HCT116 (cell line): ENCODE measurements at regions not wholly inside any gene's neighbourhood (a gene's known extent, or its start where the extent isn't known, plus 50 kb on each side); places are given as distances from the start of the nearest gene placed in this dataset.
"Not testable (repeated sequence)": the region's sequence is repeated elsewhere in the genome, so short reads cannot be mapped to it uniquely, and the experiment has no call there.

Experiments used
- ATAC-seq: fragments of 200-7000 bp; cut with Tn5 transposase; 2 replicates; pipeline ENCODE4 v1.9.1; 2020; ENCODE audit warnings: mild to moderate bottlenecking, moderate library complexity
- BruUV-seq: library from RNA; stranded (reverse); fragments of 400-500 nt; replicated peaks from 2 replicates; lab custom pipeline; 2021; lab: Mats Ljungman, UMichigan
- CTCF ChIA-PET: fragments of 300-600 bp; sonication (Branson Sonifier 250); formaldehyde crosslinking; loops from one replicate; lab custom pipeline; 2021; ENCODE audit warnings: antibody characterized with exemption; lab: Charles Lee
- POLR2A ChIA-PET: fragments of 300-600, 350-600 bp; sonication (Branson Sonifier 250); formaldehyde crosslinking; loops from one replicate; lab custom pipeline; 2021; ENCODE audit warnings: antibody characterized with exemption; lab: Charles Lee
- RAD21 ChIA-PET, 2 experiments: fragments of 300-600 bp; sonication (Branson Sonifier 250); formaldehyde crosslinking; loops; one replicate each; lab custom pipeline; 2023; ENCODE audit warnings: low total read pairs in 2 of 2; ENCODE audit not compliant: uncharacterized antibody in 2 of 2, unreplicated experiment in 2 of 2, low non-redundant PET in 1 of 2; lab: Charles Lee
- DNase-seq: peaks from one replicate; pipeline ENCODE4 v3.0.0-alpha.2; 2010; ENCODE audit warnings: low read depth, low spot score
- H2AFZ ChIP-seq: fragments of 200-600 bp; shearing (Covaris generic), sonication (generic); 2 replicates; pipeline ENCODE4 v1.6.1; 2017; ENCODE audit warnings: low read depth, mixed run types, mixed read lengths, antibody characterized with exemption, low read length; ENCODE audit not compliant: poor library complexity, severe bottlenecking
- H3K27ac ChIP-seq: 2 replicates; pipeline ENCODE4 v1.5.1; 2012; ENCODE audit warnings: low read depth, low read length
- H3K27me3 ChIP-seq: fragments of 200-600 bp; sonication (generic); 2 replicates; pipeline ENCODE4 v1.6.1; 2016; ENCODE audit warnings: mixed run types, low read length, mixed read lengths; ENCODE audit not compliant: insufficient read depth
- H3K36me3 ChIP-seq, 2 experiments: fragments of 200-500 bp in 1 of 2; fragments of 200-600 bp in 1 of 2; sonication (Bioruptor generic) in 1 of 2; sonication (generic) in 1 of 2; 2 replicates each; pipeline versions ENCODE4 v1.5.1 to v1.6.1; 2014 to 2016; ENCODE audit warnings: low read length in 2 of 2, inconsistent platforms in 1 of 2, mixed read lengths in 1 of 2, mixed run types in 1 of 2; ENCODE audit not compliant: insufficient read depth in 2 of 2, control insufficient read depth in 1 of 2
- H3K4me1 ChIP-seq, 2 experiments: fragments of 200-600 bp in 1 of 2; sonication (generic) in 1 of 2; 2 replicates each; pipeline versions ENCODE4 v1.5.1 to v1.6.1; 2012 to 2017; ENCODE audit warnings: low read length in 2 of 2, inconsistent platforms in 1 of 2, mild to moderate bottlenecking in 1 of 2, mixed read lengths in 1 of 2, mixed run types in 1 of 2, moderate library complexity in 1 of 2; ENCODE audit not compliant: insufficient read depth in 2 of 2, control insufficient read depth in 1 of 2
- H3K4me2 ChIP-seq: fragments of 200-600 bp; sonication (generic); 2 replicates; pipeline ENCODE4 v1.6.1; 2017; ENCODE audit warnings: mixed run types, low read length, mixed read lengths
- H3K4me3 ChIP-seq, 2 experiments: fragments of 200-600 bp in 1 of 2; sonication (generic) in 1 of 2; replicated peaks in 1 of 2; 2 replicates each; pipeline ENCODE4 v1.5.1; 2011 to 2016; ENCODE audit warnings: low read length in 2 of 2, control low read depth in 1 of 2, low read depth in 1 of 2, mild to moderate bottlenecking in 1 of 2, mixed read lengths in 1 of 2, mixed run types in 1 of 2
- H3K79me2 ChIP-seq: fragments of 200-600 bp; sonication (generic); 2 replicates; pipeline ENCODE4 v1.6.1; 2017; ENCODE audit warnings: mild to moderate bottlenecking, mixed run types, low read length, moderate library complexity, mixed read lengths; ENCODE audit not compliant: insufficient read depth
- H3K9ac ChIP-seq: fragments of 200-600 bp; sonication (generic); 2 replicates; pipeline ENCODE4 v1.6.1; 2016; ENCODE audit warnings: low read length, mixed read lengths
- H3K9me2 ChIP-seq: fragments of 200-600 bp; sonication (generic), shearing (Covaris generic); 2 replicates; pipeline ENCODE4 v1.6.1; 2017; ENCODE audit warnings: mixed run types, mild to moderate bottlenecking, moderate library complexity; ENCODE audit not compliant: insufficient read depth
- H3K9me3 ChIP-seq, 2 experiments: fragments of 200-500 bp in 1 of 2; fragments of 200-600 bp in 1 of 2; sonication (Bioruptor generic) in 1 of 2; sonication (generic) in 1 of 2; 2 replicates each; pipeline ENCODE4 v1.6.1; 2014 to 2017; ENCODE audit warnings: low read length in 2 of 2, mixed read lengths in 2 of 2, inconsistent platforms in 1 of 2, low read depth in 1 of 2, mild to moderate bottlenecking in 1 of 2, mixed run types in 1 of 2, moderate library complexity in 1 of 2; ENCODE audit not compliant: control insufficient read depth in 1 of 2, insufficient read depth in 1 of 2
- H4K20me1 ChIP-seq: fragments of 200-600 bp; sonication (generic), shearing (Covaris generic); 2 replicates; pipeline ENCODE4 v1.6.1; 2017; ENCODE audit warnings: mixed run types, mild to moderate bottlenecking, moderate library complexity; ENCODE audit not compliant: insufficient read depth
- intact Hi-C: fragments of 100-400 bp; cut with micrococcal nuclease; formaldehyde crosslinking; loops from 2 replicates; pipeline ENCODE4 v1.10.0; 2022

DNA sequence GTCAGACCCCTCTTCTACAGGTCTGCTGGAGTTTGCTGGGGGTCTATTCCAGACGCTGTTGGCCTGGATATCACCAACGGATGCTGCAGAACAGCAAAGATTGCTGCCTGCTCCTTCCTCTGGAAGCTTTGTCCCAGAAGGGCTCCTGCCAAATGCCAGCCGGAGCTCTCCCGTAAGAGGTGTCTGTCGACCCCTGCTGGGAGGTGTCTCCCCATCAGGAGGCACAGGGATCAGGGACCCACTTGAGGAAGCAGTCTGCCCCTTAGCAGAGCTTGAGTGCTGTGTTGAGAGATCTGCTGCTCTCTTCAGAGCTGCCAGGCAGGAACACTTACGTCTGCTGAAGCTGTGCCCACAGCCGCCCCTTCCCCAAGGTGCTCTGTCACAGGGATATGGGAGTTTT lies 122.1 kb upstream of the TNP1 start:
- H3K9ac ChIP-seq, intact Hi-C loops, H3K4me3 ChIP-seq, BruUV-seq, H4K20me1 ChIP-seq, H3K36me3 ChIP-seq, DNase-seq, H3K9me2 ChIP-seq, RAD21 ChIA-PET, ATAC-seq, H3K79me2 ChIP-seq, H3K9me3 ChIP-seq, H3K27ac ChIP-seq, H2AFZ ChIP-seq, CTCF ChIA-PET, H3K4me2 ChIP-seq, H3K4me1 ChIP-seq, POLR2A ChIA-PET: not testable (repeated sequence)
- H3K27me3 ChIP-seq: peaks cover 27% of the 10 kb centered on the region

DNA sequence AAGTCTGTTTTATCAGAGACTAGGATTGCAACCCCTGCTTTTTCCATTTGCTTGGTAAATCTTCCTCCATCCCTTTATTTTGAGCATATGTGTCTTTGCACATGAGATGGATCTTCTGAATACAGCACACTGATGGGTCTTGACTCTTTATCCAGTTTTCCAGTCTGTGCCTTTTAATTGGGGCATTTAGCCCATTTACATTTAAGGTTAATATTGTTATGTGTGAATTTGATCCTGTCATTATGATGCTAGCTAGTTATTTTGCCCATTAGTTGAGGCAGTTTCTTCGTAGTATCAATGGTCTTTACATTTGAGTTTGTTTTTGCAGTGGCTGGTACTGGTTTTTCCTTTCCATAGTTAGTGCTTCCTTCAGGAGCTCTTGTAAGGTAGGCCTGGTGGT lies 120.6 kb upstream of the TNP1 start:
- H3K9me3 ChIP-seq, H3K36me3 ChIP-seq, H3K79me2 ChIP-seq, DNase-seq, H2AFZ ChIP-seq, H4K20me1 ChIP-seq, POLR2A ChIA-PET, ATAC-seq, RAD21 ChIA-PET, H3K4me1 ChIP-seq, H3K9ac ChIP-seq, H3K4me2 ChIP-seq, BruUV-seq, H3K9me2 ChIP-seq, H3K4me3 ChIP-seq, intact Hi-C loops, H3K27ac ChIP-seq, CTCF ChIA-PET: not testable (repeated sequence)
- H3K27me3 ChIP-seq: peaks cover 15% of the 10 kb centered on the region; the same call in 1 of the 2 replicates
